KG1 (cell line): ENCODE measurements at regions not wholly inside any gene's neighbourhood (a gene's known extent, or its start where the extent isn't known, plus 50 kb on each side); places are given as distances from the start of the nearest gene placed in this dataset.
"Not testable (repeated sequence)": the region's sequence is repeated elsewhere in the genome, so short reads cannot be mapped to it uniquely, and the experiment has no call there.

ENCODE experiments used
- DNase-seq: peaks from one replicate; lab custom pipeline; 2025; lab: John Stamatoyannopoulos, UW

DNA sequence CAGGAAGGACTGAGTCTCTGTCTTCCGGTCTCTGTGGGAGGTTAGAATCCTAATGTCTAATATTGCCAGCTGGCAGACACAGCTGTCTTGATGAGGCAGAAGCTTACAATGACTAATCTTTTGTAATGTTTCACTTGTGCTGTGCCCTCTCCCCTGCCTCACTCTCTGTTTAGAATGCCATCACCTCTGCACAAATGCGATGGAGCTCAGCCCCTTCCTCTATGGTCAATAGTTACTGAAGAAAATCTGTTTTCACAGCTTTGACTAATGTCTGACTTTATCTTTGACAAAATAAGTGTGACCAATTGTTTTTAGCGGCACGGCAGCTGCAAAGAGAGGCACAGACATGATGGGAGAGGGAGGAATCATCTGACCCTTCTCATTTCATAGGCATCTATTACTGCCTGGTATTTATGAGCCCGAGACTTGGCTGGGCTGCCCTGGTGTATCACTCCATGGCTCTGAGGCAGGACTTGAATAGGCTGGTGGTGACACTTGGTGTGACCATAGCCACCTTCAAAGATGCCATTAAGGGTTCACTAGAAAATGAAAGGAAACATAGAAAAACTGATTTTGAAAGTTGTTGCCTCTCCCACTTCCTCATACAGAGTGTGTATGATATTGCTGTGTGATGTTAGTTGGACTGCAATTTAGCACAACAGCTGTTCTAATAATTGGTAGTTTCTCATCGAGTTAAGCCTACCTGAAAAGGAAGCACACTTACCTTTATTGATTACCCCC, 163.2 kb upstream of the NBPF11 start:
- no peak for DNase-seq

DNA sequence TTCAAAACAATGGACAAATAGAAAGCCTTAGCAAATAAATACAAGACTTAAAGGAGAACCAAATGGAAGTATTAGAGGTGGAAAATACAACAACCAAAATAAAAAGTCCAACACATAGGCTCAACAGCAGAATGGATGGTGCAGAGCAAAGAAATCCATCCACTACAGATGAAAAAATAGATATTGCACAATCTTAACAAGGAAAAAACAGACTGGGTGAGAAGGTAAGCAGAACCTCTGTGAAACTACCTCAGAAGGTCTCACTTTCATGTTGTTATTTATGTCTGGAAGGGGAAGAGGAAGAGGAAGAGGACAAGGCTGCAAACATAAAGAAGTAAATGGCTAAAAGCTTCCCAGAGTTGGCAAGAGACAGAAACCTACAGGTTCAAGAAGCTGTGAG, 158.7 kb upstream of the NBPF11 start:
- no peak for DNase-seq

DNA sequence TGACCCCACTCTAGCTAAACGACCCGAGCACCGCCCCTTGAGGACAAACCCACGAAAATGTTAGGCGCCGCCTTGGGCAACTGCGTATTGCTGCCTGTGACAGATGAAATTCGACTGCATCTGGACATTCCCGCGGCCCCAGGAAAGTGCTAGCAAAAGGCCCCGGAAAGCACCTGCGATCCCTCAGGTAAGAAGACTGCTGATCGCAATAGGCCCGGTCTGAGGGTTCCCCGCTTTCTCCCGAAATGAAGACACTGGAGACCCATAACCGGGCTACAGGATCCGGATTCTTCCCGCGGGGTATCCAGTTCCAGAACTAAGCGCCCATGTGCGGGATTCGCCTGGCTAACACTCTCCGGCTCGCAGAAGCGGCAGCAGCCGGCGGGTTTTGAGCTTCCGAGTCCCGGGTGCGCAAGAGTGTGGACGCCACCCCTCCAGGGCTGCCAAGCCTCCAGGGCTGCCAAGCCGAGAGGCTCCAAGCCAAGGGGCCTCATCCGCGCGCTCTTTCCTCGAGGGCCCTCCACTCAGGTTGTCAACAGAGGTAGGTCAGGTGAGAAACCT, 157.9 kb upstream of the NBPF11 start:
- DNase-seq, result no peak

DNA sequence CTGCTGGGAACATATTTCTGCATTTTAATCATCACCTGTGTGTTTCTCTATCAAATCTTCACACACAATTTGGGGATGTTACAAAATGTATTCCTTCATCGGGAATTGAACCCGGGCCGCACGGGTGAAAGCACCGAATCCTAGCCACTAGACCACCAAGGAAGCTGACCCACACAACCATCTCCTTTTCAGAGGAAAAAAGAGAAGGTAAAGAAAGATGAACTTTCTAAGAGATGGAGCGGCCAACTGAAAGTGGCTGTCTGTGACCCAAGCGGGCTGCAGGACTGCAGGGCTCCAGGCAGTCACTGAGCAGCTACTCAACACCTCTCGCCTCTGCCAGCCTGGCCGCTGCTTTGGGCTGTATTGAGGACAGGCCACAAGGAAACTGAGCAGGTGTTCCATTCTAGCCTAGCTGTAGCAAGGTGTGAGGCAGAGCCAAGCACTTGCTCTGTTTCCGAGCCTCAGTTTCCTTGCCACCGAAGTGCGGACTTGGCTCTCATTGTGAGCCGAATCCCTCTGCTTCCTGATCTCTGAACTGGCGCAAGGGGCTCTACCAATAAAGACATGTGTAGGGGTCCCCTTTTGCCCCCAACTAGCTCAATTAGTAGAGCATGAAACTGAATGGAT, 156.9 kb upstream of the NBPF11 start:
- DNase-seq, result no peak

DNA sequence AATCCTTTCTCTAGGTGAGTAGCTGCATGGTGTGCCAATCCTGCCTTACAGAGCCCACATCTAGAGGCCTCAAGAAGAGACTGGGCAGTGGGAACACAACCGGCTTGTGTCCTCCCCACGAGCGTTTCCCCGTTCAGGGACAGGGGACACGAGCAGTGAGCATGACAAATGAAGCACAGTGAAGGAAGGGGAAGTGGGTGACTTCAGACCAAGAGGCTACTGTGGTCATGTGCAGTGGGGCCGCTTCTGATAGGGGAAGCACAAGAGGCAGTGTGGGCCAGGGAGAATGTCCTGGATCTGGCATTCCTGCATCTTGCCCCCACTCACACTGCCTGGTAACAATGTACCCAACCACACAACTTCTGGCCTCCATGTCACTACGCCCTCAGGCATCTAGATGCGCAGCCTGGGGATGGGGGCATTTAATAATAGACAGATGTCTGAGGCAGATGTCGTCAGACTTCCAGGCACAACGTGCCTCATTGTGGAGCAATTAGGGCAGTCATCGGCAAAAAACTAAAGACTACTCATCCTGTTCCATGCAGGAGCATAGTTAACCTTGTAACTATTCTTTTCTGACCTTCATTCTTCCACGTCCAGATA, 155.6 kb upstream of the NBPF11 start:
- no peak for DNase-seq

DNA sequence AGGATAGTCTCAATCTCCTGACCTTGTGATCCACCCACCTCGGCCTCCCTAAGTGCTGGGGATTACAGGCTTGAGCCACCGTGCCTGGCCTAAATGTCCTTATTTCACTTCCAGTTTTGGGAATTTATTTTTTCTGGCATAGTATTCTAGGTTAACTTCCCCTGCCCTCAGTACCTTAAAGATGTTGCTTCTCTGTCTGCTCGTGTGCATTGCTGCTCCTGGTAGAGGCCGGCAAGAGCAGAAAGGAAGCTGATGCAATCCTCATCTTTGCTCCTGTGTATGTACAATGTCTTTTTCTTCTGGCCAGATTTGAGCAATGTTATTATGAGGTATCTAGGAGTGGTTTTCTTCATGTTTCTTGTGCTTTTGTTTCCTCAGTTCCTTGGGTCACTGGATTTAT, 152.9 kb upstream of the NBPF11 start:
- not testable (repeated sequence) for DNase-seq

DNA sequence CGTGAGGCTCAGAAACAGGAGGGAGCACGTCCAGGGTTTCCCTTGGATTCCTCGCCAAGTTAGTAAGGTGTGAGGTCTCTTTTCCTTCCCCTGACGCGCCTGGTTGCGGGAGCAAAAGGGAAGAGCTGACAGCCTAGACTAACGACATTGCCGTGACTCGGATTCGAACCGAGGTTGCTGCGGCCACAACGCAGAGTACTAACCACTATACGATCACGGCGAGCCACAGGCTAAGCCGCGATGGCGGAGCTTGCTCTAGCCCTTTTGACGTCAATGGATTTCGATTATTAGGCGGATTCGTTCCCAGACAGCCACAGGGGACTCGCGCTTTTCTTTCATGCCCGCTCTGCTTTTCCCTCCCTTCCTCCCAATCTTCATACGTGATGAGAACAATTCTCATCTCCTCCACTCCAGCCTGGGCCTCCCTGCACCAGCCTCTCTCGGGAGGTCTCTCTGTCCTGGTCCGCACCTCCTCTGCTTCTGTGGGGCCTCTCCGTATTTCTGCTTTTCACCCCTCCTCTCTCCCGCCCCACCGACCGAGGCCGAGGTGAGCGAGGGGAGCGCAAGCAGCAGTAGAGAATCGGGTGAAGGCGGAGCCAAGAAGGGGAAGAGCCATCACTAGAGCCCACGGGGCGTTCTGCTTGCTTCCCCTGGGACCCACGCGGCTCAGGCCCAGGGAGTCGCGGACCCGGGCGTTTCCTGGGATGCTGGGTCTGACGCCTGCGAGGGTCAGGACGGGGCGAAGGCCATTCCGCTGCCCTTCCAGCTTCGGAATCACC, 150.7 kb upstream of the NBPF11 start:
- DNase-seq, result not testable (repeated sequence)

DNA sequence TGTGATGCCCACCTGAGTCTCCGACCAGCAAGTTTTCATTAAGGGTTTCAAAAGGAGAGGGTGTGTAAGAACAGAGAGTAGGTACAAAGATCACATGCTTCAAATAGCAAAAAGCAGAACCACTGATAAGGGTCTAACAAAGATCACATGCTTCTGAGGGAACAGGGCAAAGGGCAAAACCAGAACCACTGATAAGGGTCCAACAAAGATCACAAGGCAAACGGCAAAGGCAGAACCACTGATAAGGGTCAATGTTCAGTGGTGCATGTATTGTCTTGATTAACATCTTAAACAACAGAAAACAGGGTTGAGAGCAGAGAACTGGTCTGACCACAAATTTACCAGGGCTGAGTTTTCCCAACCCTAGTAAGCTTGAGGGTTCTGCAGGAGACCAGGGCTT, 145.8 kb upstream of the NBPF11 start:
- DNase-seq, result not testable (repeated sequence)

DNA sequence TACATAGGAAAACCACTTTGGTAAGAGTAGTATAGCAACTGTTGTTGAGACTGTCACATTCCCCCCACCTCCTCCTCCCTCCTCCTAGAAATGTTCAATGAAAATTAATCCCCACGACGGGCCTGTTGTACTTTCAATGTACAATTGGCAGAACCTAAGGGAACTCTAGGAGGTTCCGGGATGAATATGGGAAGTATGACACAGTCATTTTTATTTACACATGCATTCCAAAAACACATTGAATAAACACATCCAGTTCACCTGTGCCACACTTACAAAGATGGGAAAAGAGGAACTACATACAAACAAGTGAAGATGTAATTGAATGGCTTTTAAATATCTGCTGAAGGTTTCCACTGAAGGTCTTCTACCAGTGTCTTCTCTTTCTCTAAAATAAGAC, 144.4 kb upstream of the NBPF11 start:
- no peak for DNase-seq

DNA sequence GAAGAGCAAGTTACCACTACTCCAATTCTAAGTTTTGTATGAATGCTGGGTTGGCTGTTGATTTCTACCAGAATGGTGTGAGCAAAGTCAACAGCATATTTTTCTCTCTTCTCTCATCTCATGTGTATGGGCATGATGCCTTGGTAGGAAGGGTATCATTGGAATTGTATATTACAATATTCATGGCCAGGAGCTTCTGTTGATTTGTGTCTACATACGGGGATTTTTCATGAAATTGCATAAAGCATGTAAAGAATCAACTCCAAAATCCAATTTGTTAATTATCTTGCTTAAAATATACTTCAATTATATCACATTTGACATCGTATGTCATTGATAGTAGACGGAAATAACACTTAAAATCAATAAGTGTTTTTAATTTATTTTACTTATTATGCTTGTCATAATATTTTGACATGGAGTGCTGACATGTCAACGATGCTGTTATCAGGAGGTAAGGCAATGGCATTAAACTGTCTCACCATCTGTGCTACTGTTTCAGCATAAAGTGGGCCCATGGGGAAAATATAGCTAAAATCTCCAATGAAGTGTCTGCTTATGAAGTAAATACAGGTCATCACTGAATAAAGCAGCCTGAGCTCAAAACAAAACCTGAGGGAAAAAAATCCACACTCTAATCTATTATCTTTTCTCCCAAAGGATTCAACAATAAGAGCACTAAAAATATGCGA, 142.2 kb upstream of the NBPF11 start:
- DNase-seq, result no peak

DNA sequence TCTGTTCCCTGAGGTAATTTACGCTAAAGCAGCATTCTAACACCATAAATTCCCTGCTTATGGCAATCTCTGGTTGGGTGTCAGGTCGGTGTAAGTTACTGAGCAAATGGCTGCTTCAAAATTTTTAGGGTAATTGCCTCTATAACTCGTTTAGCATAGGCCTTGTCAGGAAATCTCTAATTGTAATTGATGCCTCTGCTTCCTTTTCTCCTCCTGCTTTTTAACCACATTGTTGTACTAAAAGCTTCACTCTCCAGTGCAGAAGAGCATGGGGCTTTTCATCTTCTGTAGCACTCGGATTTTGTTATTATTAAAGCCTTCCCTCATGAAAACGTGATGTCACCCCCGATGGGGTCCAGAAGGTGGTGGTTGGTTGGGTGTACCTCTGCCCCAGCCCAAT, 141.6 kb upstream of the NBPF11 start:
- DNase-seq, result no peak

DNA sequence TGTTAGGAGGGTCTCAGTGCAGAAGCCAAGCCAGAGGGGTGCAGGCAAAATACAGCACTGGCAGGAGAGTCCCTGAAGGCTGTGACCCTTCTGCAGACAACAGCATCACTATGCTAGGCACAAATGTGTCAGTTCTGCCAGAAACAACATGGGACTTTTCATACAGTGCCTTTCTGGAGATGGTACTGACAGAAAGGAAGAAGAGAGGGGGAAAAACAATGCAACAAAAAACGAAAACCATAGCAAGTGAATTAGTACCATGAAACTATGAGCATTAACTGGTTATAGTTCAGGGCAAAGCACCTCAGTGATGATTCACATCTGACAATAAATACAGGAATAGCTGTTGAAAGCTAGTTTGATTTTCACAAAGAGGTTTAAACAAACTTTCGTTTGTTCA, 140.8 kb upstream of the NBPF11 start:
- DNase-seq, result no peak

DNA sequence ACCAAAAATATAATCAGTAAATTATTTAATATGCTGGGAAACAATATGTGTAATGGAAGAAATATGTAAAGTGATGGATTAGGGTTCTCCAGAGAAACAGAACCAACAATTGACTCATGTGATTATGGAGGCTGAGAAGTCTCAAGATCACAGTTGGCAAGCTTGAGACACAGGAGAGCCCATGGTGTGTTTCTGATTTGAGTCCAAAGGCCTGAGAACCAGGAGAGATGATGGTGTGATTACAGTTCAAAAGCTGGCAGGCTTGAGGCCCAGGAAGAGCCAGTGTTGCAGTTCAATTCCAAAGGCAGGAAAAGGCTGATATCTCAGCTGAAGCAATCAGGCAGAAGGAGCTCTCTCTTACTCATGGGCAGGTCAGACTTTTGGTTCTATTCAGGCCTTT, 138.8 kb upstream of the NBPF11 start:
- no peak for DNase-seq

DNA sequence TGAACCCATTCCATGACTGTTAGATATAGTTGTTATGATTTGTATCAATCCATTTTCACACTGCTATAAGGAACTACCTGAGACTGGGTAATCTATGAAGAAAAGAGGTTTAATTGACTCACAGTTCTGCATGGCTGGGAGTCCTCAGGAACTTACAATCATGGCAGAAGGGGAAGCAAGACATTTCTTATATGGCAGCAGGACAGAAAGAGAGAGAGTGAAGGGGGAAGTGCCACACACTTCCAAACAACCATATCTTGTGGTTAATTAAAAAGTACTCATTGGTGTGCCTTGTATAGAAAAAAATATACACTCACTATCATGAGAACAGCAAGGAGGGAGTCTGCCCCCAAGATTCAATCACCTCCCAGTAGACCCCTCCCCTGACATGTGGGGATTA, 137.6 kb upstream of the NBPF11 start:
- DNase-seq, result no peak

DNA sequence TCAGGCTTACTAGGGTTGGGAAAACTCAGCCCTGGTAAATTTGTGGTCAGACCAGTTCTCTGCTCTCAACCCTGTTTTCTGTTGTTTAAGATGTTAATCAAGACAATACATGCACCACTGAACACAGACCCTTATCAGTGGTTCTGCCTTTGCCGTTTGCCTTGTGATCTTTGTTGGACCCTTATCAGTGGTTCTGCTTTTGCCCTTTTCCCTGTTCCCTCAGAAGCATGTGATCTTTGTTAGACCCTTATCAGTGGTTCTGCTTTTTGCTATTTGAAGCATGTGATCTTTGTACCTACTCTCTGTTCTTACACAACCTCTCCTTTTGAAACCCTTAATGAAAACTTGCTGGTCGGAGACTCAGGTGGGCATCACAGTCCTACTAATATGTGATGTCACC, 133.9 kb upstream of the NBPF11 start:
- DNase-seq, result not testable (repeated sequence)

DNA sequence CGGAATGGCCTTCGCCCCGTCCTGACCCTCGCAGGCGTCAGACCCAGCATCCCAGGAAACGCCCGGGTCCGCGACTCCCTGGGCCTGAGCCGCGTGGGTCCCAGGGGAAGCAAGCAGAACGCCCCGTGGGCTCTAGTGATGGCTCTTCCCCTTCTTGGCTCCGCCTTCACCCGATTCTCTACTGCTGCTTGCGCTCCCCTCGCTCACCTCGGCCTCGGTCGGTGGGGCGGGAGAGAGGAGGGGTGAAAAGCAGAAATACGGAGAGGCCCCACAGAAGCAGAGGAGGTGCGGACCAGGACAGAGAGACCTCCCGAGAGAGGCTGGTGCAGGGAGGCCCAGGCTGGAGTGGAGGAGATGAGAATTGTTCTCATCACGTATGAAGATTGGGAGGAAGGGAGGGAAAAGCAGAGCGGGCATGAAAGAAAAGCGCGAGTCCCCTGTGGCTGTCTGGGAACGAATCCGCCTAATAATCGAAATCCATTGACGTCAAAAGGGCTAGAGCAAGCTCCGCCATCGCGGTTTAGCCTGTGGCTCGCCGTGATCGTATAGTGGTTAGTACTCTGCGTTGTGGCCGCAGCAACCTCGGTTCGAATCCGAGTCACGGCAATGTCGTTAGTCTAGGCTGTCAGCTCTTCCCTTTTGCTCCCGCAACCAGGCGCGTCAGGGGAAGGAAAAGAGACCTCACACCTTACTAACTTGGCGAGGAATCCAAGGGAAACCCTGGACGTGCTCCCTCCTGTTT, 128.9 kb upstream of the NBPF11 start:
- DNase-seq, result not testable (repeated sequence)

DNA sequence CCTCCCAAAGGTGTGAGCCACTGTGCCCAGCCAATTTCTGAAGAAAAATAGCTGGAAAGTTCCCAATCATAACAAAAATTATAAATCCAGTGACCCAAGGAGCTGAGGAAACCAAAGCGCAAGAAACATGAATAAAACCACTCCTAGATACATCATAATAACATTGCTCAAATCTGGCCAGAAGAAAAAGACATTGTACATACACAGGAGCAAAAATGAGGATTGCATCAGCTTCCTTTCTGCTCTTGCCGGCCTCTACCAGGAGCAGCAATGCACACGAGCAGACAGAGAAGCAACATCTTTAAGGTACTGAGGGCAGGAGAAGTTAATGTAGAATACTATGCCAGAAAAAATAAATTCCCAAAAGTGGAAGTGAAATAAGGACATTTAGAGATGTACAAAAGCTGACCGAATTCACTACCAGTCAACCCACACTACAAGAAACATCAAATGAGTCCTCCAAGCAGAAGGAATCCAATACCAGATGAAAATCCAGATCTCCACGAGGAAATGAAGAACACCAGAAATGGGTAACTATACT, 127.0 kb upstream of the NBPF11 start:
- not testable (repeated sequence) for DNase-seq

DNA sequence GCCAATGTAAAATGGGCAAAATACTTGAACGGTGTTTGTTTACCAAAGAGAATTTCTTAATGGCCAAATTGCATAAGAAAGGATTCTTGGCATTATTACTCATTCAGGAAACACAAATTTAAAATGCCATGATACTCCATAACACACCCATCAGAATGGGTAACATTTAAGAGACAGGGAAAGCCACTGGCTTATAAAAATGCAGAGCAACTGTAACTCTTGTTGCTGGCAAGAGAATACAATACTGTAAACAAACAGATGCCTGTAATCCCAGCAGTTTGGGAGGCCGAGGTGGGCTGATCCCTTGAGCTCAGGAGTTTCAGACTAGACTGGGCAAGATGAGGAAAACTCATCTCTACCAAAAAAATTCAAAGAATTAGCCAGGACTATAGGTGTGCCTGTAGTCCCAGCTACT, 125.8 kb upstream of the NBPF11 start:
- not testable (repeated sequence) for DNase-seq

DNA sequence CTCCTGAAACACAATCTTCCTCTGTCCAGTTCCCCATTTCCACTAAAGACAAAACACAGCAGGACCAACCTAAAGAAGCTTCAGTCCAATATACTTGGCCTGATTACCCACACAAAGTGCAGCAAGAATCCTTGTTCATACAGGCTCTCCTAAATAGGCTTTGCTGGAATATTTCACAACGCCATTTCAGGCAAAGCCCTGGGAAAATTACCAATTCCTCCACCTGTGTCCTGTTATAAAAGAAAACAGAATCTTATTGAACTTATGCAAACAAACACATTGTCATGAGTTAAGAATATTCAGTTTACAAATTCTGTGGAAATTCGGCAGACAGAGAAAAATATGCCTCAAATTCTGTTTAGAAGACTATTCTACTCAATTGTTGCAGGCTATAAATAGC, 115.0 kb upstream of the NBPF11 start:
- DNase-seq, result not testable (repeated sequence)

DNA sequence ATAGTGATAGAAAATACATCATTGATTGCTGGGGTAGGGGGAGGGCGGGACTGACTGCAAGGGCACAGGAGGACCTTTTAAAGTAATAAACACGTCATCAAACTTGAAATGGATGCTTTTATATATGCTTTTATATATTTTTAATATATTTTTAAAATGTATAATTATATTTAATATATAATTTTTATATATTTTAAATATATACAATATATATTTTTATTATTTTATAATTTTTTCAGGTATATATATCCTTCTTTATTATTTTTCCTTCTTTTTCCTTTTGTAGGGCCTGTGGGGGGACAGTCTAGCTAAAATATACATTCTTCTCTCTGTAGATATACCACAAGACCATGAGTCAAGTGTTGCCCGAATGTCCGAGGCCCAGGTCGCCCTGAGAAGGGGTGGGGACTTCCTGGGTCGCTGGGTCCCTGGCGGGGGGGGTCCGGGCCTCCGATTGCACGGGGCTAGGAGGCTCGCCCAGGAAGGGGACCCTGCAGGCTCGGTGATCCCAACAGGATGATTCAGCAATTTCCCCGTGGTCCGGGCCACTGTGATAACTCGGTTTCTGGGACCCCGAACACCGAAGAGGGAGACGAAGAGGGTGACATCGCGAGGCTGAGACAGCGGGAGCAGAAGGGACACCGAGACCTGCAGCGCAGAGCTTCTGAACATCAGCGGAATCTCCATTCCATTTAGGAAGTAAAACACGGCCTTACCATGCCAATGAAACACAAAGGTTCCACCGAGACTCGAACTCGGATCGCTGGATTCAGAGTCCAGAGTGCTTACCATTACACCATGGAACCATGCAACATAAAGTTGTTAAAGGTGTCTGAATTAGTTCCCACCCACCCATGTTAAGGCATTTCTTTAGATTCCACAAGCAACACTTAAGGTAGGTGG, 112.5 kb upstream of the NBPF11 start:
- DNase-seq, result no peak
